ENCODE measurements at regions not wholly inside any gene's neighbourhood (a gene's known extent, or its start where the extent isn't known, plus 50 kb on each side); places are given as distances from the start of the nearest gene placed in this dataset.

- no peak overlapping the region for H3K4me3 Mint-ChIP-seq (ENCODE audit: low read depth)
- H3K27me3 Mint-ChIP-seq = no peaks in the 10 kb centered on the region
- no peak for TF ChIP-seq CTCF (IDR thresholded peaks at IDR 0.05; ENCODE audit: unreplicated experiment)
- no peak for DNase-seq (ENCODE audit: low spot score, unreplicated experiment)
- H3K27ac Mint-ChIP-seq = no peak overlapping the region
- peaks cover 9% of the 10 kb centered on the region for H3K9me3 Mint-ChIP-seq (ENCODE audit: low read depth)
- H3K4me1 Mint-ChIP-seq (ENCODE audit: low read depth) = no peaks in the 10 kb centered on the region
- no peaks in the 10 kb centered on the region for H3K36me3 Mint-ChIP-seq (ENCODE audit: insufficient read depth)
These were observed 569.2 kb downstream of the TFAP2B start for GRCh38 chr6:51387907-51388306.

GRCh38 chr6:51394061-51394460 is 575.4 kb downstream of the TFAP2B start:
- TF ChIP-seq CTCF (IDR thresholded peaks at IDR 0.05; ENCODE audit: unreplicated experiment) = no peak
- H3K9me3 Mint-ChIP-seq (ENCODE audit: low read depth) = peaks cover 11% of the 10 kb centered on the region
- no peak overlapping the region for H3K27ac Mint-ChIP-seq
- no peaks in the 10 kb centered on the region for H3K36me3 Mint-ChIP-seq (ENCODE audit: insufficient read depth)
- no peaks in the 10 kb centered on the region for H3K27me3 Mint-ChIP-seq
- H3K4me3 Mint-ChIP-seq (ENCODE audit: low read depth) = no peak overlapping the region
- DNase-seq (ENCODE audit: low spot score, unreplicated experiment) = no peak
- peaks cover 14% of the 10 kb centered on the region for H3K4me1 Mint-ChIP-seq (ENCODE audit: low read depth)

GRCh38 chr6:51396583-51396982 is 577.9 kb downstream of the TFAP2B start:
- no peak overlapping the region for H3K27ac Mint-ChIP-seq
- H3K36me3 Mint-ChIP-seq (ENCODE audit: insufficient read depth) = no peaks in the 10 kb centered on the region
- no peak for DNase-seq (ENCODE audit: low spot score, unreplicated experiment)
- no peak for TF ChIP-seq CTCF (IDR thresholded peaks at IDR 0.05; ENCODE audit: unreplicated experiment)
- H3K9me3 Mint-ChIP-seq (ENCODE audit: low read depth) = peaks cover 11% of the 10 kb centered on the region
- no peak overlapping the region for H3K4me3 Mint-ChIP-seq (ENCODE audit: low read depth)
- peaks cover 14% of the 10 kb centered on the region for H3K4me1 Mint-ChIP-seq (ENCODE audit: low read depth)
- no peaks in the 10 kb centered on the region for H3K27me3 Mint-ChIP-seq

- H3K36me3 Mint-ChIP-seq (ENCODE audit: insufficient read depth) = no peaks in the 10 kb centered on the region
- no peak overlapping the region for H3K27ac Mint-ChIP-seq
- no peak overlapping the region for H3K4me3 Mint-ChIP-seq (ENCODE audit: low read depth)
- peaks cover 14% of the 10 kb centered on the region for H3K4me1 Mint-ChIP-seq (ENCODE audit: low read depth)
- TF ChIP-seq CTCF (IDR thresholded peaks at IDR 0.05; ENCODE audit: unreplicated experiment) = no peak
- H3K27me3 Mint-ChIP-seq = no peaks in the 10 kb centered on the region
- peaks cover 7% of the 10 kb centered on the region for H3K9me3 Mint-ChIP-seq (ENCODE audit: low read depth)
- no peak for DNase-seq (ENCODE audit: low spot score, unreplicated experiment)
These were observed 579.5 kb downstream of the TFAP2B start for GRCh38 chr6:51398064-51398705.

GRCh38 chr6:51398793-51399192 is 580.1 kb downstream of the TFAP2B start:
- Mint-ChIP-seq H3K36me3 (ENCODE audit: insufficient read depth) (no peaks in the 10 kb centered on the region), H3K27me3 (no peaks in the 10 kb centered on the region), H3K27ac (no peak overlapping the region), H3K9me3 (ENCODE audit: low read depth) (peaks cover 4% of the 10 kb centered on the region), H3K4me1 (ENCODE audit: low read depth) (peaks cover 11% of the 10 kb centered on the region), H3K4me3 (ENCODE audit: low read depth) (no peak overlapping the region)
- no peak for DNase-seq (ENCODE audit: low spot score, unreplicated experiment)
- no peak for TF ChIP-seq CTCF (IDR thresholded peaks at IDR 0.05; ENCODE audit: unreplicated experiment)
